ENCODE measurements at regions not wholly inside any gene's neighbourhood (a gene's known extent, or its start where the extent isn't known, plus 50 kb on each side); places are given as distances from the start of the nearest gene placed in this dataset.
"Not testable (repeated sequence)": the region's sequence is repeated elsewhere in the genome, so short reads cannot be mapped to it uniquely, and the experiment has no call there.

GRCh38 chr7:17046666-17047065, 164.9 kb upstream of the AGR3 start:
- no peak for DNase-seq (ENCODE audit: low read depth, low spot score)

- DNase-seq (ENCODE audit: low read depth, low spot score), result not testable (repeated sequence)
Observed at GRCh38 chr7:17053164-17053563, 171.4 kb upstream of the AGR3 start.

GRCh38 chr7:17054206-17054605, 172.4 kb upstream of the AGR3 start:
- DNase-seq (ENCODE audit: low read depth, low spot score), result no peak

GRCh38 chr7:17054836-17055235, 173.1 kb upstream of the AGR3 start:
- DNase-seq (ENCODE audit: low read depth, low spot score), result no peak

- no peak for DNase-seq (ENCODE audit: low read depth, low spot score)
Observed at GRCh38 chr7:17055596-17055995, 173.8 kb upstream of the AGR3 start.

- no peak for DNase-seq (ENCODE audit: low read depth, low spot score)
Observed at GRCh38 chr7:17056491-17057142, 174.8 kb upstream of the AGR3 start.

GRCh38 chr7:17057143-17057509, 175.3 kb upstream of the AGR3 start:
- no peak for DNase-seq (ENCODE audit: low read depth, low spot score)

- DNase-seq (ENCODE audit: low read depth, low spot score), result no peak
Observed at GRCh38 chr7:17058568-17058967, 176.8 kb upstream of the AGR3 start.

GRCh38 chr7:17060051-17060450, 178.3 kb upstream of the AGR3 start:
- no peak for DNase-seq (ENCODE audit: low read depth, low spot score)

- no peak for DNase-seq (ENCODE audit: low read depth, low spot score)
Observed at GRCh38 chr7:17061443-17061842, 179.7 kb upstream of the AGR3 start.

GRCh38 chr7:17062151-17063044, 180.6 kb upstream of the AGR3 start:
- no peak for DNase-seq (ENCODE audit: low read depth, low spot score)

GRCh38 chr7:17063045-17063383, 181.2 kb upstream of the AGR3 start:
- DNase-seq (ENCODE audit: low read depth, low spot score), result no peak

GRCh38 chr7:17067691-17068090, 185.9 kb upstream of the AGR3 start:
- no peak for DNase-seq (ENCODE audit: low read depth, low spot score)

GRCh38 chr7:17069146-17069545, 187.4 kb upstream of the AGR3 start:
- DNase-seq (ENCODE audit: low read depth, low spot score), result no peak

GRCh38 chr7:17070231-17070708, 188.5 kb upstream of the AGR3 start:
- DNase-seq (ENCODE audit: low read depth, low spot score), result no peak

- no peak for DNase-seq (ENCODE audit: low read depth, low spot score)
Observed at GRCh38 chr7:17071866-17072265, 190.1 kb upstream of the AGR3 start.

- DNase-seq (ENCODE audit: low read depth, low spot score), result no peak
Observed at GRCh38 chr7:17075601-17076255, 193.9 kb upstream of the AGR3 start.

- no peak for DNase-seq (ENCODE audit: low read depth, low spot score)
Observed at GRCh38 chr7:17078298-17078697, 196.5 kb upstream of the AGR3 start.

GRCh38 chr7:17083392-17084165, 201.8 kb upstream of the AGR3 start:
- no peak for DNase-seq (ENCODE audit: low read depth, low spot score)

GRCh38 chr7:17084166-17084475, 202.3 kb upstream of the AGR3 start:
- DNase-seq (ENCODE audit: low read depth, low spot score), result no peak

GRCh38 chr7:17085186-17085585, 203.4 kb upstream of the AGR3 start:
- no peak for DNase-seq (ENCODE audit: low read depth, low spot score)

GRCh38 chr7:17086403-17086802, 204.6 kb upstream of the AGR3 start:
- no peak for DNase-seq (ENCODE audit: low read depth, low spot score)
